ENCODE measurements at regions not wholly inside any gene's neighbourhood (a gene's known extent, or its start where the extent isn't known, plus 50 kb on each side); places are given as distances from the start of the nearest gene placed in this dataset.

DNA sequence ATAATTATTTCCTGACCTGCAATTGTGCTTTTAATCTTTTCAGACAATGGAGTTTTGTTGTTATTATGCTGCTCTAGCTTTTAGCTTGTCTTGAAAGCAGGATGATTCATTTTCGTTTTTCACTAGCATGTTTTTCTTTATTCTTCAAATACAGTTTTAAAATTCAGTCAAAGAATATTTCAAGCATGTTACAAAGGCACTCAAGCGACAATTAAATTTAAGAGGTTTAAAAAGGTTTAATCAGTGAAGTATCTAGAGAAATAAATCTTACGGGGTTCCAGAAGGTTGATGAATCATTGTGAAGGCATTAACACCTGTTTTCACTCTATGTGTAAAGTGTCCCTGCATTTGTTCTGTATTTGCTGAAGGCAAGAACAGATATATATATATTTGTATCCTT, 390.7 kb upstream of the TMEFF2 start:
- H3K27me3 ChIP-seq, result no peaks in the 10 kb centered on the region
- TF ChIP-seq, protein P1, sequence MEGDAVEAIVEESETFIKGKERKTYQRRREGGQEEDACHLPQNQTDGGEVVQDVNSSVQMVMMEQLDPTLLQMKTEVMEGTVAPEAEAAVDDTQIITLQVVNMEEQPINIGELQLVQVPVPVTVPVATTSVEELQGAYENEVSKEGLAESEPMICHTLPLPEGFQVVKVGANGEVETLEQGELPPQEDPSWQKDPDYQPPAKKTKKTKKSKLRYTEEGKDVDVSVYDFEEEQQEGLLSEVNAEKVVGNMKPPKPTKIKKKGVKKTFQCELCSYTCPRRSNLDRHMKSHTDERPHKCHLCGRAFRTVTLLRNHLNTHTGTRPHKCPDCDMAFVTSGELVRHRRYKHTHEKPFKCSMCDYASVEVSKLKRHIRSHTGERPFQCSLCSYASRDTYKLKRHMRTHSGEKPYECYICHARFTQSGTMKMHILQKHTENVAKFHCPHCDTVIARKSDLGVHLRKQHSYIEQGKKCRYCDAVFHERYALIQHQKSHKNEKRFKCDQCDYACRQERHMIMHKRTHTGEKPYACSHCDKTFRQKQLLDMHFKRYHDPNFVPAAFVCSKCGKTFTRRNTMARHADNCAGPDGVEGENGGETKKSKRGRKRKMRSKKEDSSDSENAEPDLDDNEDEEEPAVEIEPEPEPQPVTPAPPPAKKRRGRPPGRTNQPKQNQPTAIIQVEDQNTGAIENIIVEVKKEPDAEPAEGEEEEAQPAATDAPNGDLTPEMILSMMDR (IDR thresholded peaks at IDR 0.05), result no peak
- no peak overlapping the region for H3K4me3 ChIP-seq
- intact Hi-C loops (cut with DNase I; ENCODE audit: low total_unique reads), result no loop called here
- no peak overlapping the region for H3K27ac ChIP-seq
- no peaks in the 10 kb centered on the region for H3K36me3 ChIP-seq
- H3K4me1 ChIP-seq, result no peaks in the 10 kb centered on the region
- DNase-seq, result no peak
- H3K9me3 ChIP-seq, result no peaks in the 10 kb centered on the region

DNA sequence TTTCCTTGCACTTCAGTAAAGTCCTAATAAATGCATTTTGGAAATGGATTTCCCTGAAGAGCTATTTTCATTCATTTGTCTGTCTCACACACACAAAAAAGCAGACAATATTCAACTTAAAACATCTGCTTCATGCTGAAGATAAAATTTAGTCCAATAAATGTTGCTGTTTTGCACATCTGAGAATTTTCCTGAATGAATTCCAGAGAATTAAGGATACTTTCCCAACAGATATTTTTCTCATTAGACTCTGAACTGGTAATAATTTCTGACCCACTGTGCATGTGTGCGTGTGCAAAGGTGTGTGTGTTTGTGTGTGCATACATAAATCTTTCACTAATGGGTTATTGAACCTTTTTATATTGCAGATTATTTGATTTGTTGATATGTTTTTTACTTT, 390.2 kb upstream of the TMEFF2 start:
- Histone ChIP-seq H3K4me1 (no peaks in the 10 kb centered on the region), H3K4me3 (no peak overlapping the region), H3K27ac (no peak overlapping the region), H3K36me3 (no peaks in the 10 kb centered on the region), H3K9me3 (no peaks in the 10 kb centered on the region), H3K27me3 (no peaks in the 10 kb centered on the region)
- no peak for DNase-seq
- TF ChIP-seq, protein P1 (IDR thresholded peaks at IDR 0.05), result no peak
- intact Hi-C loops (cut with DNase I; ENCODE audit: low total_unique reads), result no loop called here

DNA sequence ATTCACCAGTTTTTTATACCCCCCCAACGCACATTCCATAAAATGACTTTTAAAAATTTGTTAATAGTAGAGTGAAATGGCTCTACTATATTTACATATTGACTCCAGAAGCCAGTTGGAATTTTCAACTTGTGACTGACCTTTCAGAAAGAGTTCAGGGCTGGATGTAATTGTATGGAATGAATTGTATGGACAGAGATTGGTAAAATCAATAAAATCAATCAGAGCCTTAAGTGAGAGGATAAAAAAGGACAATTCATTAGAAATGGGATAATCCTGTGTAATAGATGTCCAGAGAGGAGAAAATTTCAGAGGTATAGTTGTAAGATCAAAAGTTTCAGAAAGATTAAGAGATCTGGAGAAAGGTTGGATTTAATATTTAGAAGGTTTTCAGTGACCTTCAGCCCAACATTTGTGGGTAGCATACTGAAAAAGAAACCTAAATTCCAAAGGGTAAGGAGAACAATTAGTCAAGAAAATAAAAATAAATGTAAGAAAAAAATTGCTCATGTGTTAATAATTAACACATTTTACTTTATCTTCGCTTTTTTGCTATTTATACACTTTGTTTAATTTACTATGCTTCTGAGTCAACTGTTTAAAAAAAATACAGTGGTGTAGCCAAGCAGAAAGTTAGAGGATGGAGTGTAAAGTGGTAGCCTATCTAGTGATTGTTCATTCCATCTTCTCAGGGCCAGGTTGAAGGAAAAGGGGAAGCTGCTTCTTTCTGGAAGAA, 385.4 kb upstream of the TMEFF2 start:
- Histone ChIP-seq H3K9me3 (no peaks in the 10 kb centered on the region), H3K27me3 (no peaks in the 10 kb centered on the region), H3K27ac (no peak overlapping the region), H3K36me3 (no peaks in the 10 kb centered on the region), H3K4me3 (no peak overlapping the region), H3K4me1 (no peaks in the 10 kb centered on the region)
- no peak for DNase-seq
- intact Hi-C loops (cut with DNase I; ENCODE audit: low total_unique reads), result no loop called here
- TF ChIP-seq, protein P1 (IDR thresholded peaks at IDR 0.05), result no peak

DNA sequence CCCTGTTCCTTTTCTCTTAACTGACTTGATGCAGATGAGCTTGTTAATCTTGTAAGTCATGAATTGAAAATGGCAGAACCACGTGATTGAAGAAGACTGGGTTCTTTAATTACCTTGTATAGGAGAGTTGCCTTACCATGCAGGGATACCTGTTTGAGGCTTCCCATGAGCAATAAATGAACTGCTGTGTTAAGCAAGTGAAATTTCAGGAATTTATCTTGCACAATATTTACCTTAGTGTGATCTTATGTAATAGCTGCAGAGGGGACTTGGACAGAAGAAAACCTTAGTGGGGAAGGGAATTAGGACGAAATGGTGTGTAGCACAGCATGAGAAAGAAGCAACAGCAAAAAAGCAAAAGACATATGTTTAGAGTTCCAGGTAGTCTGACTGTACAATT, 384.0 kb upstream of the TMEFF2 start:
- Histone ChIP-seq H3K9me3 (no peaks in the 10 kb centered on the region), H3K4me1 (no peaks in the 10 kb centered on the region), H3K27me3 (no peaks in the 10 kb centered on the region), H3K4me3 (no peak overlapping the region), H3K27ac (no peak overlapping the region), H3K36me3 (no peaks in the 10 kb centered on the region)
- intact Hi-C loops (cut with DNase I; ENCODE audit: low total_unique reads), result no loop called here
- TF ChIP-seq, protein P1 (IDR thresholded peaks at IDR 0.05), result no peak
- DNase-seq, result no peak

DNA sequence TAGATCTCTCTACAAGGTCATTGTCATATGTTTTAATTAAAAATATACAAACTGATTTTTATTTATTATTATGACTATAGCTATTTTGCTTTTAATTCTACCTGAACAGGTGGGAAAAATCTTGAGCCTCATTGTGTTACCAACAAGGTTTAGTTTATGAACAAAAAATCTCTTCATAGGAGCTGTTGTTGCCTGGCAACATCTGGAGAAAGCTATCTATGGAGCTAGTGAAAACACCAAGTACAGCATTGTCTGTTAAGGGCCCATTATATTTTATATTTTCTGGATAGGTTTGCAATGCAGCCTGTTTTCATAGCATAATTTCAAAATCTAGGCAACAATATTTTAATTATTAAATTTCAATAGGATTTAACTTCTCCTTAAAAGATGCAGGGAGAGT, 383.0 kb upstream of the TMEFF2 start:
- no peak for DNase-seq
- Histone ChIP-seq H3K4me3 (no peak overlapping the region), H3K4me1 (no peaks in the 10 kb centered on the region), H3K9me3 (no peaks in the 10 kb centered on the region), H3K27me3 (no peaks in the 10 kb centered on the region), H3K36me3 (no peaks in the 10 kb centered on the region), H3K27ac (no peak overlapping the region)
- intact Hi-C loops (cut with DNase I; ENCODE audit: low total_unique reads), result no loop called here
- TF ChIP-seq, protein P1 (IDR thresholded peaks at IDR 0.05), result no peak

DNA sequence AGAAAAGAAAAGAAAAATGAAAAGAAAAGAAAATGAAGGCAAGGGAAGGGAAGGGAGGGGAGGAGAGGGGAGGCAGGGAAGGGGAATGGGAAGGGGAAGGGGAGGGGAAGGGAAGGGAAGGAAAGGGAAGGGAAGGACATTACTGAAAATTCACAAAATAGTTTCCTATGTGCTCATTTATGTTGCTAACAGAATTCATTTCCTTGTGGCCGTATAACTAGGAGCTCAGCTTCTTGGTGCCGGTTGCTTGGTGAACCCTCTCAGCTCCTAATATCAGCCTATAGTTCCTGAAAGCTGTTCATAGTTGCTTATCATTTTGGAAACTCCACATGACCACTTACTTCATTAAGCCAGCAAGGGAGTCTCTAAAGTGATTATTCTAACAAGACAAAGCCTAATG, 379.8 kb upstream of the TMEFF2 start:
- TF ChIP-seq, protein P1 (IDR thresholded peaks at IDR 0.05), result no peak
- Histone ChIP-seq H3K27ac (no peak overlapping the region), H3K4me3 (no peak overlapping the region), H3K27me3 (no peaks in the 10 kb centered on the region), H3K9me3 (no peaks in the 10 kb centered on the region), H3K4me1 (no peaks in the 10 kb centered on the region), H3K36me3 (no peaks in the 10 kb centered on the region)
- DNase-seq, result no peak
- intact Hi-C loops (cut with DNase I; ENCODE audit: low total_unique reads), result no loop called here

All from tibial artery (tissue), 4 donors.